A673 (cell line): ENCODE measurements at regions not wholly inside any gene's neighbourhood (a gene's known extent, or its start where the extent isn't known, plus 50 kb on each side); places are given as distances from the start of the nearest gene placed in this dataset.

Experiments
- CTCF ChIP-seq: fragments of 300-800, 200-600 bp; sonication (generic); conservative IDR thresholded peaks from 2 replicates; pipeline ENCODE4 v1.5.1; 2017; ENCODE audit warnings: low read depth, mild to moderate bottlenecking, antibody characterized with exemption, low read length, moderate library complexity, mixed read lengths
- EZH2 ChIP-seq: fragments of 200-600 bp; sonication (generic); IDR thresholded peaks from 2 replicates; pipeline ENCODE4 v1.6.1; 2017; ENCODE audit warnings: borderline replicate concordance, low read depth, mild to moderate bottlenecking, mixed read lengths, antibody characterized with exemption, low read length; ENCODE audit not compliant: poor library complexity, severe bottlenecking

- TF ChIP-seq CTCF (no peak), EZH2 (no peak)
Measured at GRCh38 chr14:40093800-40094199, 661.6 kb upstream of the FBXO33 start.
